T-helper 2 cell treated with Interferon-gamma antibody and Interleukin-4, amounts not matched to agents 5 μg/mL and 100 μg/mL, for 36 hours (primary cell): ENCODE measurements at regions not wholly inside any gene's neighbourhood (a gene's known extent, or its start where the extent isn't known, plus 50 kb on each side); places are given as distances from the start of the nearest gene placed in this dataset.

Source experiments
- DNase-seq: peaks from one replicate; pipeline ENCODE4 v3.0.0; 2021; ENCODE audit warnings: low spot score
- H3K27ac Mint-ChIP-seq: one replicate; pipeline ENCODE4 v1.8.0; 2021; ENCODE audit warnings: mild to moderate bottlenecking, mixed read lengths
- H3K27me3 Mint-ChIP-seq: one replicate; pipeline ENCODE4 v1.8.0; 2021; ENCODE audit warnings: low read depth, mixed read lengths
- H3K36me3 Mint-ChIP-seq: one replicate; pipeline ENCODE4 v1.8.0; 2021; ENCODE audit warnings: low read depth, mixed read lengths
- H3K4me1 Mint-ChIP-seq: one replicate; pipeline ENCODE4 v1.8.0; 2021; ENCODE audit warnings: low read depth, mixed read lengths
- H3K4me3 Mint-ChIP-seq: one replicate; pipeline ENCODE4 v1.8.0; 2022; ENCODE audit warnings: mild to moderate bottlenecking, moderate library complexity, mixed read lengths
- H3K9me3 Mint-ChIP-seq: one replicate; pipeline ENCODE4 v1.8.0; 2021; ENCODE audit warnings: mixed read lengths

DNA sequence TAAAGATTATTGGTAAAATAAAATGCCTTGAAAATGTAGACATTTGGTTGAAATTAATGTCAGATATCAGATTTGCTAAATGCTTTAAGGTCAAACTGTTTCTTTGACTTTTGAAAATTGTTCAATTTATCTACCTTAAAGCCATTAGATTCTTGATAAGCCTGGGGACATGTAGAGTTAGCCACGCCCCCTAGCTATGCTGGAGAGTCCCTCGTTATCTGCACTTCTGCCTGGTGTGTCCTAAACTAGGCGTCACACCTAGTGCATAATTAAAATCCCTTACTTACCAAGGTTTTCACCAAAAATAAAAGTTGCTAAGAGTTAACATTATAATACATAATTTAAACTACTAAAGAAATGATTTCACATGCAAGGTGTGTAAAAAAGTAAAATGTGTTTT, 79.5 kb downstream of the EGLN3 start:
- peaks cover 19% of the 10 kb centered on the region for H3K36me3 Mint-ChIP-seq
- no peak overlapping the region for H3K4me3 Mint-ChIP-seq
- H3K27me3 Mint-ChIP-seq, result peaks cover 16% of the 10 kb centered on the region
- no peak for DNase-seq
- H3K9me3 Mint-ChIP-seq, result peaks cover 32% of the 10 kb centered on the region
- no peaks in the 10 kb centered on the region for H3K4me1 Mint-ChIP-seq
- H3K27ac Mint-ChIP-seq, result no peak overlapping the region

DNA sequence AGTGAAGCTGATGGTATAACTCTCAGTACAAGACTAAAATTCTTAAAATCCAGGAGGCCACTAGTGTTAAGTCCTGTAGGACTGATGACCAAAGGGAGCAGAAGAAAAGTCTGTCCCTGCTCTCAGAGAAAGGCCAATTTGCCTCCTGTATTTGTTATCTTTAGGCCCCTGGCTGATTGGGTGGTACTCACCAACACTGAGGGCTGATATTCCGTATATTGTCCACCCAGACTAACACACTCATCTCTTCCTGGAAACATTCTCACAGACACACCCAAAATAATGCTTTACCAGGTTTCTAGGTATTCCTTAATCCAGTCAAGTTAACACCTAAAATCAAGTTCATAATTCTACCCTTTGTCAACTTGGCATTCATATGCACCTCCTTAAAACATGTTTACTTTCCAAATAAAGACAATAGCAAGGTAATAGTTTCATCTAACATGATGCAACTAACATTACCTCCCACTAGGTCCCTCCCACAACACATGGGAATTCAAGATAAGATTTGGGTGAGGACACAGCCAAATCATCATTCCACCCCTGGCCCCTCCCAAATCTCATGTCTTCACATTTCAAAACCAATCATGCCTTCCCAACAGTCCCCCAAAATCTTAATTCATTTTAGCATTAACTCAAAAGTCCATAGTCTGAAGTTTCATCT, 84.3 kb downstream of the EGLN3 start:
- peaks cover 3% of the 10 kb centered on the region for H3K4me1 Mint-ChIP-seq
- no peak overlapping the region for H3K27ac Mint-ChIP-seq
- DNase-seq, result no peak
- H3K36me3 Mint-ChIP-seq, result no peaks in the 10 kb centered on the region
- H3K4me3 Mint-ChIP-seq, result no peak overlapping the region
- no peaks in the 10 kb centered on the region for H3K9me3 Mint-ChIP-seq
- H3K27me3 Mint-ChIP-seq, result no peaks in the 10 kb centered on the region

DNA sequence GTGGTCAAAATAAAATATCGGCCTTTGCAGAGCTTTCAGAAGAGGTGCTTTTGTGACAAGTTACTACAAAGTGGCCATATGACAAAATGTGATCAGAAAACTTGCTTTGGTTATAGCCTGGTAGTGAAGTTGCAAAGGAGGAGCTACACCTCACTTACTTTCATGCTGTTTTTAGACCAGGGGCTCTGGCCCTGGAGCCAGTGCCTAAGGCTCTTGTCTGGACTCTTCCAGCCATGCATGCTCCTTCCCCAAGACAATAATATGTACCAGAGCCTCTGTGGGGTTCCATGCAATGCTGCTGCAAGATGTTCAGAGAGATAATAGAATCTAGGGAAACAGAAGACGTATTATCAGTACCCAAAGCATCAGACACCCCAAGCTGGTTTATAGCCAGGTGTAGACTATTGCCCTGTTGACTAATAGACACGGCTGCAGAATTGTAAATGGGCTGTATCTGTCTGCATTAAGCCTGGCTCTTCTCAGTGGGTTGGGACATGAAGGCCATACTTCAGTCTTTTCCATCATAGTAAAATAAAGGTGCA, 88.5 kb downstream of the EGLN3 start:
- no peak overlapping the region for H3K4me3 Mint-ChIP-seq
- peaks cover 33% of the 10 kb centered on the region for H3K4me1 Mint-ChIP-seq
- no peaks in the 10 kb centered on the region for H3K36me3 Mint-ChIP-seq
- no peak overlapping the region for H3K27ac Mint-ChIP-seq
- no peak for DNase-seq
- H3K9me3 Mint-ChIP-seq, result no peaks in the 10 kb centered on the region
- peaks cover 2% of the 10 kb centered on the region for H3K27me3 Mint-ChIP-seq

DNA sequence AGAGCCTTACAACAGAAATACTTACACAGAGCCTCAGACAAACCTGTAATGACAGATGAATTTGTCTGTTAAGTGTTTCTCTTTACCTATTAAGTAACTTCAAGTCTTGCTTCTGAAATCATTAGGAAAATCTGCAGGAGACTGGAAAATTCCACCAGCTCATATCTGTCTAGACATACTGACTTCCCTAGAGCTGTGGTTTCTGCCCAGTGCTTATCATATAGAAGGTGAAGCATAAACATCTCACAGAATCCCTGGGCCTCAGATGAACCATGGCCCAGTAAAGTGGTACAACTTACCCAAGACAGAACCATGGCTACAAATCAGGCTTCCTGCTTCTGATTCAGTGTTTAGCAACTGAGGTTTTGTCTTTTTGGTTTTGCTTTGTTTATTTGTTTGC, 91.6 kb downstream of the EGLN3 start:
- Mint-ChIP-seq H3K4me3 (no peak overlapping the region), H3K4me1 (peaks cover 45% of the 10 kb centered on the region), H3K27ac (no peak overlapping the region), H3K27me3 (peaks cover 22% of the 10 kb centered on the region), H3K36me3 (no peaks in the 10 kb centered on the region), H3K9me3 (no peaks in the 10 kb centered on the region)
- DNase-seq, result no peak

DNA sequence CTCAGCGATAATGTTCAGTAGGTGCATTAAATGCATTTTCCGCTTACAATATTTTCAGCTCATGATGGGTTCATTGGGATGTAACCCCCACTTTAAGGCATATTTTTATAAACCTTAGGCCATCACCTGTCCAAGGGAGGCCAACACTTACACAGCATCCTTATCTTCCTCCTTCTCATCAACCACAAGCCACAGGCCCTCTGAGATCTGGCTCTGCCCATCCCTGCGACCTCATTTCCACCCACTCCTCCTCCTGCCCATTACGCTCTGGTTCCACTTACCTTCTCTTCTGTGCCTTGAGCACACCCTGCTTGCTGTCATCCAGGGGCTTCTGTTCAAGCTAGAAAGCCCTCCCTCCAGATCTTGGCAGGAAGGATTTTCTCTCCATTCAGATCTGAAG, 93.2 kb downstream of the EGLN3 start:
- H3K9me3 Mint-ChIP-seq, result no peaks in the 10 kb centered on the region
- no peak for DNase-seq
- peaks cover 43% of the 10 kb centered on the region for H3K4me1 Mint-ChIP-seq
- H3K4me3 Mint-ChIP-seq, result peak overlapping the region; percentile 40
- H3K27me3 Mint-ChIP-seq, result peaks cover 26% of the 10 kb centered on the region
- peak overlapping the region; percentile 45 for H3K27ac Mint-ChIP-seq
- no peaks in the 10 kb centered on the region for H3K36me3 Mint-ChIP-seq

DNA sequence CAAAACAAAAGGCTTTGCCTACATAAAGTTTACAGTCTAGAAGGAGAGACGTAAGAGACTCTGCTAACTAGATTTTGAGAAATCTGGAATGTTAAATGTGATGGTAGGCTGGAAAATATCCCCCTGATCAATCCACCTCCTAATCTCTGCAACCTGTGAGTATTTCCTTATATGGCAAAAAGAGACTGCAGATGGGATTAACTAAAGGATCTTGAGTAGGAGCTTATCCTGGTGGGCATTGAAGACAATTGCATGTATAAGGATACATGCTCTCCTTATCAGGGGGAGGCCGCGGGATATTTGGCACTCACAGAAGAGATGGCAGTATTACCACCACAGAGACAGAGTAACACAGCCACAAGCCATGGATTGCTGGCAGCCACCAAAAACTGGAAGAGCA, 95.2 kb downstream of the EGLN3 start:
- Mint-ChIP-seq H3K36me3 (no peaks in the 10 kb centered on the region), H3K27ac (no peak overlapping the region), H3K9me3 (no peaks in the 10 kb centered on the region), H3K4me3 (no peak overlapping the region), H3K4me1 (peaks cover 41% of the 10 kb centered on the region), H3K27me3 (peaks cover 42% of the 10 kb centered on the region)
- no peak for DNase-seq
